GM23338 (cell line): ENCODE measurements at regions not wholly inside any gene's neighbourhood (a gene's known extent, or its start where the extent isn't known, plus 50 kb on each side); places are given as distances from the start of the nearest gene placed in this dataset.

Experiments
- EZH2 ChIP-seq: fragments of 200-600 bp; sonication (generic); IDR thresholded peaks from one replicate; pipeline ENCODE4 v1.8.0; 2017; ENCODE audit warnings: antibody characterized with exemption, mild to moderate bottlenecking, low read depth; ENCODE audit not compliant: unreplicated experiment
- EZH2phosphoT487 ChIP-seq: fragments of 200-600 bp; sonication (generic); IDR thresholded peaks from one replicate; pipeline ENCODE4 v1.8.1; 2018; ENCODE audit warnings: antibody characterized with exemption; ENCODE audit not compliant: unreplicated experiment
- TF ChIP-seq, protein P1 (sequence below), 2 experiments: fragments of 200-600 bp in 1 of 2; sonication (generic) in 1 of 2; conservative IDR thresholded peaks; 2 replicates each; pipeline versions ENCODE4 v1.5.1 to v1.6.1; 2016 to 2017; ENCODE audit warnings: antibody characterized with exemption in 2 of 2, low read depth in 2 of 2, mild to moderate bottlenecking in 2 of 2, moderate library complexity in 1 of 2
- TF ChIP-seq, protein P2 (sequence below): IDR thresholded peaks from one replicate; pipeline ENCODE4 v1.6.1; 2018; ENCODE audit warnings: antibody characterized with exemption; ENCODE audit not compliant: unreplicated experiment

- TF ChIP-seq, protein P1, sequence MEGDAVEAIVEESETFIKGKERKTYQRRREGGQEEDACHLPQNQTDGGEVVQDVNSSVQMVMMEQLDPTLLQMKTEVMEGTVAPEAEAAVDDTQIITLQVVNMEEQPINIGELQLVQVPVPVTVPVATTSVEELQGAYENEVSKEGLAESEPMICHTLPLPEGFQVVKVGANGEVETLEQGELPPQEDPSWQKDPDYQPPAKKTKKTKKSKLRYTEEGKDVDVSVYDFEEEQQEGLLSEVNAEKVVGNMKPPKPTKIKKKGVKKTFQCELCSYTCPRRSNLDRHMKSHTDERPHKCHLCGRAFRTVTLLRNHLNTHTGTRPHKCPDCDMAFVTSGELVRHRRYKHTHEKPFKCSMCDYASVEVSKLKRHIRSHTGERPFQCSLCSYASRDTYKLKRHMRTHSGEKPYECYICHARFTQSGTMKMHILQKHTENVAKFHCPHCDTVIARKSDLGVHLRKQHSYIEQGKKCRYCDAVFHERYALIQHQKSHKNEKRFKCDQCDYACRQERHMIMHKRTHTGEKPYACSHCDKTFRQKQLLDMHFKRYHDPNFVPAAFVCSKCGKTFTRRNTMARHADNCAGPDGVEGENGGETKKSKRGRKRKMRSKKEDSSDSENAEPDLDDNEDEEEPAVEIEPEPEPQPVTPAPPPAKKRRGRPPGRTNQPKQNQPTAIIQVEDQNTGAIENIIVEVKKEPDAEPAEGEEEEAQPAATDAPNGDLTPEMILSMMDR (conservative IDR thresholded peaks at IDR 0.05; ENCODE audit: low read depth in 2 of 2) = peak; percentile 61 to 74
- TF ChIP-seq EZH2phosphoT487 (no peak), EZH2 (no peak)
- TF ChIP-seq, protein P2, sequence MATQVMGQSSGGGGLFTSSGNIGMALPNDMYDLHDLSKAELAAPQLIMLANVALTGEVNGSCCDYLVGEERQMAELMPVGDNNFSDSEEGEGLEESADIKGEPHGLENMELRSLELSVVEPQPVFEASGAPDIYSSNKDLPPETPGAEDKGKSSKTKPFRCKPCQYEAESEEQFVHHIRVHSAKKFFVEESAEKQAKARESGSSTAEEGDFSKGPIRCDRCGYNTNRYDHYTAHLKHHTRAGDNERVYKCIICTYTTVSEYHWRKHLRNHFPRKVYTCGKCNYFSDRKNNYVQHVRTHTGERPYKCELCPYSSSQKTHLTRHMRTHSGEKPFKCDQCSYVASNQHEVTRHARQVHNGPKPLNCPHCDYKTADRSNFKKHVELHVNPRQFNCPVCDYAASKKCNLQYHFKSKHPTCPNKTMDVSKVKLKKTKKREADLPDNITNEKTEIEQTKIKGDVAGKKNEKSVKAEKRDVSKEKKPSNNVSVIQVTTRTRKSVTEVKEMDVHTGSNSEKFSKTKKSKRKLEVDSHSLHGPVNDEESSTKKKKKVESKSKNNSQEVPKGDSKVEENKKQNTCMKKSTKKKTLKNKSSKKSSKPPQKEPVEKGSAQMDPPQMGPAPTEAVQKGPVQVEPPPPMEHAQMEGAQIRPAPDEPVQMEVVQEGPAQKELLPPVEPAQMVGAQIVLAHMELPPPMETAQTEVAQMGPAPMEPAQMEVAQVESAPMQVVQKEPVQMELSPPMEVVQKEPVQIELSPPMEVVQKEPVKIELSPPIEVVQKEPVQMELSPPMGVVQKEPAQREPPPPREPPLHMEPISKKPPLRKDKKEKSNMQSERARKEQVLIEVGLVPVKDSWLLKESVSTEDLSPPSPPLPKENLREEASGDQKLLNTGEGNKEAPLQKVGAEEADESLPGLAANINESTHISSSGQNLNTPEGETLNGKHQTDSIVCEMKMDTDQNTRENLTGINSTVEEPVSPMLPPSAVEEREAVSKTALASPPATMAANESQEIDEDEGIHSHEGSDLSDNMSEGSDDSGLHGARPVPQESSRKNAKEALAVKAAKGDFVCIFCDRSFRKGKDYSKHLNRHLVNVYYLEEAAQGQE = no peak
These were observed 273.7 kb upstream of the KLF14 start for GRCh38 chr7:131007439-131008330.
